GM12865 (cell line): ENCODE measurements at regions not wholly inside any gene's neighbourhood (a gene's known extent, or its start where the extent isn't known, plus 50 kb on each side); places are given as distances from the start of the nearest gene placed in this dataset.

Source experiments
- DNase-seq: peaks from one replicate; pipeline ENCODE4 v3.0.0; 2010; ENCODE audit warnings: low read depth
- H3K4me3 ChIP-seq: 2 replicates; pipeline ENCODE4 v1.5.1; 2011; ENCODE audit warnings: mild to moderate bottlenecking, low read depth, low read length, control low read depth
- CTCF ChIP-seq: IDR thresholded peaks from 2 replicates; pipeline ENCODE4 v1.5.1; 2011; ENCODE audit warnings: low read length, control low read depth, low read depth, inconsistent platforms; ENCODE audit not compliant: insufficient read depth; ENCODE audit errors: missing control alignments

- TF ChIP-seq CTCF, result no peak
- no peak for DNase-seq
- H3K4me3 ChIP-seq, result no peak overlapping the region
These were observed 219.0 kb upstream of the EDIL3 start for GRCh38 chr5:84603568-84604185.

GRCh38 chr5:84602371-84602771, 217.7 kb upstream of the EDIL3 start:
- H3K4me3 ChIP-seq, result no peak overlapping the region
- no peak for TF ChIP-seq CTCF
- DNase-seq, result peak; percentile 10

GRCh38 chr5:84599964-84600363, 215.3 kb upstream of the EDIL3 start:
- no peak for DNase-seq
- no peak overlapping the region for H3K4me3 ChIP-seq
- TF ChIP-seq CTCF, result no peak

GRCh38 chr5:84597904-84598303, 213.2 kb upstream of the EDIL3 start:
- DNase-seq, result no peak
- H3K4me3 ChIP-seq, result no peak overlapping the region
- no peak for TF ChIP-seq CTCF

GRCh38 chr5:84590629-84591028, 205.9 kb upstream of the EDIL3 start:
- no peak overlapping the region for H3K4me3 ChIP-seq
- TF ChIP-seq CTCF, result no peak

GRCh38 chr5:84589926-84590325, 205.2 kb upstream of the EDIL3 start:
- no peak for DNase-seq
- no peak for TF ChIP-seq CTCF
- H3K4me3 ChIP-seq, result no peak overlapping the region

More at GRCh38 chr5:84590629-84591028, 205.9 kb upstream of the EDIL3 start:
- no peak for DNase-seq

GRCh38 chr5:84585218-84585617, 200.5 kb upstream of the EDIL3 start:
- DNase-seq, result no peak

More at GRCh38 chr5:84585218-84585617, 200.5 kb upstream of the EDIL3 start:
- H3K4me3 ChIP-seq, result no peak overlapping the region
- TF ChIP-seq CTCF, result no peak
